ENCODE measurements at regions not wholly inside any gene's neighbourhood (a gene's known extent, or its start where the extent isn't known, plus 50 kb on each side); places are given as distances from the start of the nearest gene placed in this dataset.

DNA sequence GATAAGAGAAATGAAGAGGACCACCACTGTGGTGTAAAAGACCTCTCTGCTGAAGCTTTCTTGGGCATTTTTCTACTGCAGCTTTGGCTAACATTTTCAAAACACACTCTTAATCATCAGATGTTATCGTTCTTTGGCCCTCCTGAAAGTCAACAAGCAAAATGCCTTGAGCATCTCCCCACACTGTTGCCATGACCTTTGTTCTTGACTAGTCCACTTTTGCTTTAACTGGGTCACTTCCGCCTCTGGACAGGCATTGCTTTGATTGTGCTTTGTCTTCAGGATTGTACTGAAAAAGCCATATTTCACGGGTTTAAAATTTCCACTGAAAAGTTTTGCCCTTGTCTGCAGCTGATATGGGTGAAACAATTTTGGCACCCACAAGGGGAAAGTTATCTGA is 107.8 kb upstream of the CXCL12 start:
- Histone ChIP-seq H3K9ac (ENCODE audit: low read length) (no peak overlapping the region), H3K79me2 (ENCODE audit: insufficient read depth, low read length) (no peaks in the 10 kb centered on the region), H2AFZ (ENCODE audit: low read depth, low read length, poor library complexity, severe bottlenecking) (no peak overlapping the region), H4K20me1 (ENCODE audit: insufficient read depth) (no peaks in the 10 kb centered on the region), H3K27me3 (ENCODE audit: insufficient read depth, low read length) (no peaks in the 10 kb centered on the region), H3K4me1 (ENCODE audit: control insufficient read depth in 1 of 2, insufficient read depth in 2 of 2, low read length in 2 of 2) (no peaks in the 10 kb centered on the region), H3K9me2 (ENCODE audit: insufficient read depth) (no peaks in the 10 kb centered on the region), H3K36me3 (ENCODE audit: control insufficient read depth in 1 of 2, insufficient read depth in 2 of 2, low read length in 2 of 2) (no peaks in the 10 kb centered on the region), H3K27ac (ENCODE audit: low read depth, low read length) (no peak overlapping the region), H3K4me2 (ENCODE audit: low read length) (no peak overlapping the region), H3K4me3 (replicated peaks in 1 of 2; ENCODE audit: low read depth in 1 of 2, low read length in 2 of 2) (no peak overlapping the region), H3K9me3 (ENCODE audit: control insufficient read depth in 1 of 2, insufficient read depth in 1 of 2, low read depth in 1 of 2, low read length in 2 of 2) (no peaks in the 10 kb centered on the region)
- no peak for TF ChIP-seq SIN3A (IDR thresholded peaks at IDR 0.05; ENCODE audit: low read depth)
- TF ChIP-seq, protein P1, sequence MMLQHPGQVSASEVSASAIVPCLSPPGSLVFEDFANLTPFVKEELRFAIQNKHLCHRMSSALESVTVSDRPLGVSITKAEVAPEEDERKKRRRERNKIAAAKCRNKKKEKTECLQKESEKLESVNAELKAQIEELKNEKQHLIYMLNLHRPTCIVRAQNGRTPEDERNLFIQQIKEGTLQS (IDR thresholded peaks at IDR 0.05): no peak
- no peak for TF ChIP-seq SRF (IDR thresholded peaks at IDR 0.05; ENCODE audit: low read depth)
- no peak for TF ChIP-seq EZH2phosphoT487 (IDR thresholded peaks at IDR 0.05; ENCODE audit: borderline replicate concordance)
- TF ChIP-seq CEBPB (IDR thresholded peaks at IDR 0.05; ENCODE audit: low read depth): no peak
- no peak for TF ChIP-seq ELF1 (IDR thresholded peaks at IDR 0.05; ENCODE audit: borderline replicate concordance, low read depth)
- no peak for TF ChIP-seq SP1 (IDR thresholded peaks at IDR 0.05; ENCODE audit: low read depth)
- no peak for TF ChIP-seq RAD21 (IDR thresholded peaks at IDR 0.05; ENCODE audit: low read depth)
- no peak for TF ChIP-seq FOSL1 (IDR thresholded peaks at IDR 0.05; ENCODE audit: low read depth)
- no peak for TF ChIP-seq EZH2 (IDR thresholded peaks at IDR 0.05)
- TF ChIP-seq POLR2AphosphoS5 (IDR thresholded peaks at IDR 0.05; ENCODE audit: low read depth, low read length): no peak
- TF ChIP-seq CBX3 (IDR thresholded peaks at IDR 0.05; ENCODE audit: low read depth): no peak
- no peak for TF ChIP-seq JUND (IDR thresholded peaks at IDR 0.05)
- no peak for TF ChIP-seq ZNF274 (IDR thresholded peaks at IDR 0.05; ENCODE audit: low read depth, low read length)
- TF ChIP-seq POLR2A (IDR thresholded peaks at IDR 0.05; ENCODE audit: borderline replicate concordance, extremely low read depth, insufficient read depth, insufficient read length): no peak
- TF ChIP-seq, protein P2, sequence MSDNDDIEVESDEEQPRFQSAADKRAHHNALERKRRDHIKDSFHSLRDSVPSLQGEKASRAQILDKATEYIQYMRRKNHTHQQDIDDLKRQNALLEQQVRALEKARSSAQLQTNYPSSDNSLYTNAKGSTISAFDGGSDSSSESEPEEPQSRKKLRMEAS (IDR thresholded peaks at IDR 0.05): no peak
- DNase-seq (ENCODE audit: low read depth, low spot score) (no peak), ATAC-seq (no peak)
- POLR2A ChIA-PET: no interaction called here
- CTCF ChIA-PET: no interaction called here
- RAD21 ChIA-PET (ENCODE audit: low non-redundant PET in 1 of 2, low total read pairs in 2 of 2, uncharacterized antibody in 2 of 2, unreplicated experiment in 2 of 2): no interaction called here
- no TSS peak for BruUV-seq (replicated peaks)
- intact Hi-C loops (cut with micrococcal nuclease): no loop called here

Data from HCT116 (cell line).